Stimulated activated CD8-positive, alpha-beta memory T cell treated with anti-CD3 and anti-CD28 coated beads, Interleukin-15, amount 100 ng/mL, for 24 hours (primary cell): ENCODE measurements at regions not wholly inside any gene's neighbourhood (a gene's known extent, or its start where the extent isn't known, plus 50 kb on each side); places are given as distances from the start of the nearest gene placed in this dataset.
"Not testable (repeated sequence)": the region's sequence is repeated elsewhere in the genome, so short reads cannot be mapped to it uniquely, and the experiment has no call there.

ENCODE experiments used
- DNase-seq: peaks from one replicate; pipeline ENCODE4 v3.0.0-alpha.2; 2020; ENCODE audit warnings: low read depth

GRCh38 chr7:73175322-73175721 is 89.5 kb upstream of the SPDYE9 start:
- DNase-seq = not testable (repeated sequence)

DNA sequence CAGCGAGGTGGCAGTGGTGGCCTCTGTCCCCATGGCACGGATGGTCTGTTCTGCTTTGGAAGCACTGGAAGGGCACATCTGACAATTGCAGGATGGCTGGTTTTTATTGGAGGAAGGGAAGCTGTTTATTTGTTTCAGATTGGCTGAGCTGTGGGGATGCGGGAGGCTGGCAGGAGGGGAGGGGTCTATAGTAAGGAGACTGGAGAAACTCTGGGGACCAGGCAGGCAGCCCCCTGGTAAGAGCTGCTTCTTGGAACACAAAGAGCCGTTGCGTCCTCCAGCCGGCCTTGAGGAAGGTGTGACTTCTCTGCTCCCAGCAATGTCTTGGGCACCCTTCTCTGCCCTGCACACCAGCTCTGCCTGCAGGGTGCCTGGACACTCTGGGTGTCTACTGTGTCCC is 85.1 kb upstream of the SPDYE9 start:
- DNase-seq = not testable (repeated sequence)

GRCh38 chr7:73170415-73170814 is 84.6 kb upstream of the SPDYE9 start:
- DNase-seq = not testable (repeated sequence)

DNA sequence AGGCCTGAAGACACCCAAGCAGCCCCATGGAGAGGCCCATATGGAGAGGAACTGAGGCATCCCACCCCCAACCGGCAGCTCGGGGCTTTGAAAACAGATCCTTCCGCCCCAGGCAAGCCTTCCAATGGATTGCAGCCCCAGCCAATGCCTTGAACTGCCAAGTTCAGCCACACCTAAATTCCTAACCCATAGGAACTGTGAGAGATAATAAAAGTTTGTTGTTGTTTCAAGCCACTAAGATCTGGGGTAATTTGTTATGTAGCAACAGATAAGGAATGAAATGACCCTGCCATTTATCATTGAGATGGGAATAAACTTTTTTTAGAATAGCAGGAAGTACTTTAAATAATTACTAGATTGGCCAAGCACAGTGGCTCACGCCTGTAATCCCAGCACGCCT is 80.3 kb upstream of the SPDYE9 start:
- not testable (repeated sequence) for DNase-seq

GRCh38 chr7:73162680-73163079 is 76.8 kb upstream of the SPDYE9 start:
- not testable (repeated sequence) for DNase-seq

DNA sequence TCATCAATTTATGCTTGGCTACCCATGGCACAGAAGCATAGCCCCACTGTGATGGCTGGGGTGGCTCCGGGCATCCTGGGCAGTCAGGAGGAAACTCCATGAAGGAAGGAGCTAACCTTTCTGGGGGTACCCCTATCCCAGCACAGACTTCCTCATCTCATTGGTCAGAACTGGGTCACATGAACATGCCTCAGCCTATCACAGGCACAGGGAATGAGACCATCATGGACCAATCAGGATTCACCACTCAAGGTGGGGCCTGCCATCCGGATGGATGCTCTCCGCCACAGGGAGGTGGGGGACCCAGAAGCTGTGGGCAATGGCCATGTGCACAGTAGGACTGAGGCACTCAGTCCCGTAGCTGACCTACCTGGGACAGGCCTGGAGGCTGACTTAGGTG is 75.9 kb upstream of the SPDYE9 start:
- not testable (repeated sequence) for DNase-seq

GRCh38 chr7:73157169-73157661 is 71.4 kb upstream of the SPDYE9 start:
- DNase-seq = not testable (repeated sequence)

DNA sequence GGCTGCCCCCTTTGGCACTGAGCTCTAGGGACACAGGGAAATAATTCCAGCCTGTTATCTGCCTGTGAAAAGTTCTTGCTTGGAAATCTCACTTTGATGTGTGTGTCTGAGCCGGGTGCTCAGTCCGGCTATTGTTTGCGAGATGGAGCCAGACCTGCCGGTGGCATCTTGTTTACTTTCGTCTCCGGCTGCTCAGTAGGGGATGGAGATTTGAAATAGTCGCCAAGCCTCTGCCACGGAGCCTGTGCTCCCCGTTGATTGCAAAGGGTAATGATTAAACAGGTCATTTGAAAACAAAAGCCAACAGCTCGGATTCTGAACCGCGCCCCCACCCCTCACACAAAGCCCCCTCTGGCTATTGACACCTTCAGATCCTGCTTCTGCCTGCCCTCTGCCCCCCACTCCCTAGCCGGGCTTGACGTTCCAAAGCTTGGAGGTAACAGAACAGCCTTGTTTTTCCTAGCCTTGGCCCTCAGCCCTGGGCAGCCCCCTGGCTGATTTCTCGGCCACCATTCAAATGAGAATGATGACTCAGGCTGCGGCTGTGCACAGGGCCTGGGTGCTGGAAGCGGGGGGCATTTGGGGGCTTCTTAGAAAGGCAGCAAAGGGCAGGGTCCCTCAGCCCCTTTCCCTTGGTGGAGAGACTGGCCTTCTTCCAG is 70.8 kb upstream of the SPDYE9 start:
- not testable (repeated sequence) for DNase-seq

GRCh38 chr7:73154586-73155038 is 68.8 kb upstream of the SPDYE9 start:
- peak; percentile 50 for DNase-seq

- DNase-seq = not testable (repeated sequence)
Observed at GRCh38 chr7:73153921-73154585, 68.2 kb upstream of the SPDYE9 start.

GRCh38 chr7:73148570-73148969 is 62.7 kb upstream of the SPDYE9 start:
- DNase-seq = not testable (repeated sequence)

GRCh38 chr7:73147681-73148080 is 61.8 kb upstream of the SPDYE9 start:
- not testable (repeated sequence) for DNase-seq

DNA sequence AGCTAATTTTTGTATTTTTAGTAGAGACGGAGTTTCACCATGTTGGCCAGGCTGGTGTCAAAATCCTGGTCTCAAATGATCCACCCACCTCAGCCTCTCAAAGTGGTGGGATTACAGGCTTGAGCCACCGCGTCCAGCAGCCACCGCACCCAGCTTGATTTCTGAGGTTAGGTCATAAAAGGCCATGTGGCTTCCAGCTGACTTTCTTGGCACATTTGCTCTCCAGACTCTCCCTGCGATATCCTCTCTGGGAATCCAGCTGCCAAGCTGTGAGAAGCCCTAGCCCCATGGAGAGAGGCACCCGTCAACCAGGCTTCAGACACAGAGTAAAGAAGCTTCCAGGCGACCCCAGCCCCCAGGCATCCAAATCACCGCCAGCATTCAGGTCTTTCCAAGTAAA is 58.2 kb upstream of the SPDYE9 start:
- DNase-seq = not testable (repeated sequence)

DNA sequence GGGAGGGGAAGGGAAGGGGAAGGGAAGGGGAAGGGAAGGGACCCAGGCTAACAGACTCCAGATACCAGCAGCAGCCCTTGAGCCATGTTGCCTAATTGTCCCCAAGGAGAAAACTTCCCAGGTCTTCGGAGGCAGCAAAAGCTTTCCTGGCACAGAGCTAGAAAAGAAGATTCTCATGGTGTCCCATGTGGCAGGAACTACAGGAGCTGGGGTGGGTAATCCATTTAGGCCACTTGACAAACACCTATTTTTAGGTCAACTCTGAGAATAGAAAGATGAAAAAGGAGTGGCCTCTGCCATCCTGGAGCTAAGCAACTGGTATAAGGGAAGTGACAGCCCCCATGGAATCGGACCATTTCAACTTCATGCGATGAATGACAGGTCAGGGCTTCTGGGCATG is 52.1 kb upstream of the SPDYE9 start:
- not testable (repeated sequence) for DNase-seq
